Astrocyte (in vitro differentiated cells and primary cell): ENCODE measurements at regions not wholly inside any gene's neighbourhood (a gene's known extent, or its start where the extent isn't known, plus 50 kb on each side); places are given as distances from the start of the nearest gene placed in this dataset.

Source experiments
- EZH2 ChIP-seq: IDR thresholded peaks from 2 replicates; pipeline ENCODE4 v1.6.1; 2012; ENCODE audit warnings: mild to moderate bottlenecking, low read length, inconsistent platforms; ENCODE audit not compliant: insufficient read depth
- TF ChIP-seq, protein P1 (sequence below): IDR thresholded peaks from 2 replicates; pipeline ENCODE4 v1.5.1; 2011; ENCODE audit warnings: low read depth, mild to moderate bottlenecking, inconsistent platforms, low read length, moderate library complexity; ENCODE audit not compliant: insufficient read depth

DNA sequence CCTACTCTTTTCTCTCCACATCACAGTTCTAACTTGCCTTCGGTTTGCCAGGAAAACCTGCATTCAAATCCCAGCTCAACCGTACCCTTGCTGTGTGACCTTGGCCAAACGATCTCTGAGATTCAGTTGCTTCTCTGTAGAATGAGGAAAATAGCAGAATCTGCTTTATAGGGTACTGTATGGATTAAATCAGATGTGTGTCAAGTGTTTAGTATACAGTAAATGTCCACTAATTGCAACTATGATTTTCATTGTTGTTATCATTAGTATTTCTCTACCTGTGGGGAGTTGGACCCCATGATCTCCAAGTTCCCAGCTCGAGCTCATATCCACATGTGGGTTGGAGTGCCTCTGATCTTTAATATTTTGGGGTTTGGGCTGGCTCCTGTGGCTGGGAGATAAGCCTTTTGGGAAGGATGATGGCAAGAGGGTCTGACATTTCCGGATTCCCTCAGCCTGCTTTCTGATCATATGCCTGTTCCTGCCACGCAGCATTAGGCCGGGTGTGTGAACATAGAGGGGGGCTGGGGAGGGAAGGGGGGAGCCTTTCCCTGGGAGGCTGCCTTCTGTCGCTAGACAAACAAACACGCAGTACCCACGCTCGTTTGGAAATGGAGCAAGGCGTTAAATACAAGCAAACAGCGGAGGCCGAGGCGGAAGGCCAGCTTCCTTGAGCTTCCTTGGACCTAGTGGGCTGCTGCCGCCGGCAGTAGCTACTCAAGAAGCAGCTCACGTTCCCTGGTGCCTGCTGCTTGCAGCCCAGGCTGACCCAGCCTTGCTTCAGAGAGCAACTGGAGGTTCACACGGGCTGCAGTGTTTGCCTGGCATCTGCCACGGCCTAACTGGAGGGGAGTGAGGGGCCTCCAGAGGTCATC is 213.5 kb upstream of the LHX5 start:
- TF ChIP-seq, protein P1, sequence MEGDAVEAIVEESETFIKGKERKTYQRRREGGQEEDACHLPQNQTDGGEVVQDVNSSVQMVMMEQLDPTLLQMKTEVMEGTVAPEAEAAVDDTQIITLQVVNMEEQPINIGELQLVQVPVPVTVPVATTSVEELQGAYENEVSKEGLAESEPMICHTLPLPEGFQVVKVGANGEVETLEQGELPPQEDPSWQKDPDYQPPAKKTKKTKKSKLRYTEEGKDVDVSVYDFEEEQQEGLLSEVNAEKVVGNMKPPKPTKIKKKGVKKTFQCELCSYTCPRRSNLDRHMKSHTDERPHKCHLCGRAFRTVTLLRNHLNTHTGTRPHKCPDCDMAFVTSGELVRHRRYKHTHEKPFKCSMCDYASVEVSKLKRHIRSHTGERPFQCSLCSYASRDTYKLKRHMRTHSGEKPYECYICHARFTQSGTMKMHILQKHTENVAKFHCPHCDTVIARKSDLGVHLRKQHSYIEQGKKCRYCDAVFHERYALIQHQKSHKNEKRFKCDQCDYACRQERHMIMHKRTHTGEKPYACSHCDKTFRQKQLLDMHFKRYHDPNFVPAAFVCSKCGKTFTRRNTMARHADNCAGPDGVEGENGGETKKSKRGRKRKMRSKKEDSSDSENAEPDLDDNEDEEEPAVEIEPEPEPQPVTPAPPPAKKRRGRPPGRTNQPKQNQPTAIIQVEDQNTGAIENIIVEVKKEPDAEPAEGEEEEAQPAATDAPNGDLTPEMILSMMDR, result no peak
- TF ChIP-seq EZH2, result no peak
